Uterus (tissue), 3 donors: ENCODE measurements at regions not wholly inside any gene's neighbourhood (a gene's known extent, or its start where the extent isn't known, plus 50 kb on each side); places are given as distances from the start of the nearest gene placed in this dataset.
"Not testable (repeated sequence)": the region's sequence is repeated elsewhere in the genome, so short reads cannot be mapped to it uniquely, and the experiment has no call there.

Experiments
- DNase-seq, 2 donors: peaks; one replicate each; pipeline ENCODE4 v3.0.0-alpha.2; 2019 to 2020
- H3K27ac ChIP-seq, 2 donors: fragments of 200-600 bp; sonication (generic); 1 replicate in 1 of 2; 2 replicates in 1 of 2; pipeline ENCODE4 v1.5.1; 2016 to 2018
- H3K27me3 ChIP-seq, 2 donors: fragments of 200-600 bp; sonication (generic); one replicate each; pipeline ENCODE4 v1.5.1; 2018 to 2019; ENCODE audit warnings: control low read depth in 1 of 2
- H3K36me3 ChIP-seq, 2 donors: fragments of 200-600 bp; sonication (generic); one replicate each; pipeline ENCODE4 v1.5.1; 2019; ENCODE audit warnings: control low read depth in 1 of 2
- H3K4me1 ChIP-seq, 2 donors: fragments of 200-600 bp; sonication (generic); one replicate each; pipeline ENCODE4 v1.5.1; 2018 to 2019; ENCODE audit warnings: control low read depth in 1 of 2
- H3K4me3 ChIP-seq, 2 donors: fragments of 200-600 bp; sonication (generic); 1 replicate in 1 of 2; 2 replicates in 1 of 2; pipeline ENCODE4 v1.5.1; 2018 to 2019; ENCODE audit warnings: mild to moderate bottlenecking in 1 of 2
- H3K9me3 ChIP-seq, 2 donors: fragments of 200-600 bp; sonication (generic); one replicate each; pipeline ENCODE4 v1.5.1; 2019; ENCODE audit warnings: control low read depth in 1 of 2
- POLR2A ChIP-seq, 2 donors: fragments of 450-650 bp; IDR thresholded peaks; one replicate each; pipeline ENCODE4 v1.6.1; 2016; ENCODE audit warnings: antibody characterized with exemption in 2 of 2, mild to moderate bottlenecking in 1 of 2, moderate library complexity in 1 of 2
- intact Hi-C: fragments of 100-400 bp; cut with DNase I; formaldehyde crosslinking; loops from one replicate; pipeline ENCODE4 v1.15.1; 2023; ENCODE audit warnings: low total_unique reads
- TF ChIP-seq, protein P1 (sequence below), 4 experiments: fragments of 200-600 bp in 2 of 4; fragments of 450-650 bp in 2 of 4; sonication (generic) in 2 of 4; IDR thresholded peaks; one replicate each; pipeline ENCODE4 v1.5.1; 2016 to 2019; ENCODE audit warnings: antibody characterized with exemption in 4 of 4, mild to moderate bottlenecking in 2 of 4, moderate library complexity in 1 of 4
- donor health status: DM: yes; HTN: yes; CAD: no.

DNA sequence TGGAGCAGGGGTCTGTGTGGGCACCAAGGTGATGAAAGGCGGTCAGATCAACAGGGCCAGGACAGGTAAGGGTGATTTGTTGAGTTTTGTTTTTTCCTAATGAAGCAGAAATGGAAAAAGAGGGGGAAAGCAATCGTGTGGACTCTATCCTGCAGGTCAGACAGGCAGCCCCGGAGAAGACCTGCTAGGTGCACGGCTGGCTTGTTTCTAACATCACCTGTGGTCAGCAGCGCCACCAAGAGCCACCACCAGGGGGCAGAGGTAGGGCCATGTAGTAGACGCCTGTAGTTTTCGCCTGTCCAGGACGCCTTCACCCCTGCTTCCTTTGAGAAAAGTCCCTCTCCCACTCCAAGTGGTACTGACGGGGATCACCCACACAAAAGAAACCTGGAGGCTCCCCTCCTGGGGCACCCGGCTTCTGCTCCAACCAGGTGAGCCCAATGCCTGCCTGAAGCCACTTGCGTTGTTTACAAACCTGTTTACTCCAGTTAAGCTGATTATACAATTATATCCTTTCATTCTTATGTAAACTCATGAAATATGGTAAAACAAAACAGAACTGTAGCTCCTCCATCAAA is 54.2 kb upstream of the SEC14L1 start:
- Histone ChIP-seq H3K4me3 (no peak overlapping the region), H3K9me3 (no peaks in the 10 kb centered on the region), H3K27me3 (no peaks in the 10 kb centered on the region), H3K4me1 (peaks cover 0 to 4% of the 10 kb centered on the region in 2 donors), H3K27ac (peak overlapping the region in 1 of 2 donors; percentile 31), H3K36me3 (no peaks in the 10 kb centered on the region)
- intact Hi-C loops: no loop called here
- DNase-seq: peak; percentile 79 to 86
- no peak for TF ChIP-seq POLR2A (IDR thresholded peaks at IDR 0.05)
- TF ChIP-seq, protein P1, sequence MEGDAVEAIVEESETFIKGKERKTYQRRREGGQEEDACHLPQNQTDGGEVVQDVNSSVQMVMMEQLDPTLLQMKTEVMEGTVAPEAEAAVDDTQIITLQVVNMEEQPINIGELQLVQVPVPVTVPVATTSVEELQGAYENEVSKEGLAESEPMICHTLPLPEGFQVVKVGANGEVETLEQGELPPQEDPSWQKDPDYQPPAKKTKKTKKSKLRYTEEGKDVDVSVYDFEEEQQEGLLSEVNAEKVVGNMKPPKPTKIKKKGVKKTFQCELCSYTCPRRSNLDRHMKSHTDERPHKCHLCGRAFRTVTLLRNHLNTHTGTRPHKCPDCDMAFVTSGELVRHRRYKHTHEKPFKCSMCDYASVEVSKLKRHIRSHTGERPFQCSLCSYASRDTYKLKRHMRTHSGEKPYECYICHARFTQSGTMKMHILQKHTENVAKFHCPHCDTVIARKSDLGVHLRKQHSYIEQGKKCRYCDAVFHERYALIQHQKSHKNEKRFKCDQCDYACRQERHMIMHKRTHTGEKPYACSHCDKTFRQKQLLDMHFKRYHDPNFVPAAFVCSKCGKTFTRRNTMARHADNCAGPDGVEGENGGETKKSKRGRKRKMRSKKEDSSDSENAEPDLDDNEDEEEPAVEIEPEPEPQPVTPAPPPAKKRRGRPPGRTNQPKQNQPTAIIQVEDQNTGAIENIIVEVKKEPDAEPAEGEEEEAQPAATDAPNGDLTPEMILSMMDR (IDR thresholded peaks at IDR 0.05): peak; percentile 85 to 89 (median 88)

DNA sequence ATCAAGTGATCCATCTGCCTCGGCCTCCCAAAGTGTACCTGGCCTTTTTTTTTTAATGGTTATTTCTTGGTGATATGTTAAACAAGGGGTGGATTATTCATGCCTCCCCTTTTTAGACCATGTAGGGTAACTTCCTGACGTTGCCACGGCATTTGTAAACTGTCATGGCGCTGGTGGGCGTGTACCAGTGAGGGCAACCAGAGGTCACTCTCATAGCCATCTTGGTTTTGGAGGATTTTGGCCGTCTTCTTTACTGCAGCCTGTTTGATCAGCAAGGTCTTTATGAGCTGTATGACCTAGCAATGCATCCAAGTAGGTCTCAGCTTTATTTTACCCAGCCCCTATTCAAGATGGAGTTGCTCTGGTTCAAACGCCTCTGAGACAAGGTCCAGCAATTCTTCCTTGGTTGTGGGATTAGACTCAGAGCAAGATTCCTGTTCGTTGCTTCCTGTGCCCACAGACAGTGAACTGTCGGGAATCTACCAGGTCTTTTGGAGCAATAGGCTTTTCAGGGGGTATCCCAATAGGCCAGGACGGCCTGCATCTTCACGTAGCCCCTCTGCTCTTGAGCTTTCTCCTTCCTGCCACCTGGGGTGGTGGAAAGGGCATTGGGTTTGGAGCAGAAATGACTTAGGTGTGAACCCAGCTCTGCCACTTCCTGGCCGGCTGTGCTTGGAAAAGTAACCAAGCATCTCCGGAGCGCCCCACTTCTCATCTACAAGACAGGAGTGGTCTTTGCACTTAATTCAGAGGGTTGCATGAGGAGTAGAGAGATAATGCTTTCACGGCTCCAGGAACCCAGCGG is 52.9 kb upstream of the SEC14L1 start:
- intact Hi-C loops: loop anchor here (2.0 kb wide), 1 partner anchor 159 kb away; no protein-coding TSS in a partner anchor
- Histone ChIP-seq H3K36me3 (no peaks in the 10 kb centered on the region), H3K4me1 (peaks cover 0 to 4% of the 10 kb centered on the region in 2 donors), H3K27ac (peak overlapping the region; percentile 90 to 95), H3K4me3 (peak overlapping the region; percentile 70 to 96), H3K27me3 (no peaks in the 10 kb centered on the region), H3K9me3 (no peaks in the 10 kb centered on the region)
- TF ChIP-seq POLR2A (IDR thresholded peaks at IDR 0.05): no peak
- TF ChIP-seq, protein P1 (IDR thresholded peaks at IDR 0.05): no peak
- DNase-seq: no peak

DNA sequence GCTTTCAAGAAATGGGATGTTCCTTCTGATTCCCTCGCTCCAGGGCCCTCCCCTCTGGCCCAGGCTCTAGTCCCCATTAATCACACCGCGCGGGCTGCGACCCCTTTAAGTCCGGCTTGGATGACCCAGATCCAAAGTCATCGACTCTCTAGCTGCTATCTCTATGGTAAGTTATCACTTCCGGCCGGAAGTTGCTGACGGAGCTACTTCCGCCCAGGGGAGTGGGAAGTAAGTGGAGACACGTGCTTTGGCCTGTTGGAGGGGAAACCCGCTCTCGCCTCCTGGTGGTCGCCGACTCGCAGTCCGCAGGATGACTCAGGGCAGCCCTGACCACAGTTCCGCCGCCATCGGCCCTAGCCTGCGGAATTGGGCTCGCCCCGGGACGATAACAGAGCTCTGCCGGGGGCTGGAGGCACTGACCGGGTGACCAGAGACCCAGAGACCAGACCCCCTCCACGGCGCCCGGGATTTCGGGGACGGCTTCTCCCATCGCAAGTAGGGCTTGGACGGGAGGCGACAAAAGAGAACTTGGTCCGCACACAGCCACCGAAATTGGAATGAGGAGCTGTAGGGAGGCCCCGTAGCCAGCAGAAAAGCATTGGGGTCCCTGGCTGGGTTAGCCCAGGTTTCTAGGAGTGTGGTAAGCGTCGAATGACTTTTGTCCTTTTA is 52.2 kb upstream of the SEC14L1 start:
- peaks cover 0 to 4% of the 10 kb centered on the region in 2 donors for H3K4me1 ChIP-seq
- peak; percentile 96 for DNase-seq
- H3K9me3 ChIP-seq: no peaks in the 10 kb centered on the region
- H3K27ac ChIP-seq: peak overlapping the region; percentile 90 to 95
- H3K36me3 ChIP-seq: no peaks in the 10 kb centered on the region
- intact Hi-C loops: loop anchor here (2.0 kb wide), 1 partner anchor 158 kb away; no protein-coding TSS in a partner anchor
- peak overlapping the region; percentile 70 to 96 for H3K4me3 ChIP-seq
- peak; percentile 76 to 81 for TF ChIP-seq POLR2A (IDR thresholded peaks at IDR 0.05)
- TF ChIP-seq, protein P1 (IDR thresholded peaks at IDR 0.05): peak; percentile 89 to 93 (median 92)
- no peaks in the 10 kb centered on the region for H3K27me3 ChIP-seq

DNA sequence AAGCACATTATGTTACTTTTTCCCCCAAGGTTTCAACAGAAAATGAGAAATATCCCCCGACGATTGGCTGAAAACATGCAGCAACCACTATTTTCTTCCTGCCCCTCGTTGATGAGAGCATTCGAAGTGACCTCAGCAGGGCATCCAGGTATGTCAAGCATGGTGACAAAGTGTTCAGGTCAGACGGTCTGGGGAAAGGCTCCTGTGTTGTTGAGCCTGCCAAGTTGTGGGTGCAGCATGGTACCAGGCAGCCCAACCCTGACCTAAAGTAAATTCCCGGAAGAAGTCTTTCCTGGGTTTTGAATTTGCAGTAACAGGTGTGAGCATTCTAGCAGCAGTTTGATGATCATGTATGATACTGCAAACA is 51.7 kb upstream of the SEC14L1 start:
- H3K27ac ChIP-seq: peak overlapping the region; percentile 90 to 95
- DNase-seq: no peak
- TF ChIP-seq, protein P1 (IDR thresholded peaks at IDR 0.05): no peak
- TF ChIP-seq POLR2A (IDR thresholded peaks at IDR 0.05): no peak
- H3K9me3 ChIP-seq: no peaks in the 10 kb centered on the region
- peak overlapping the region; percentile 70 to 96 for H3K4me3 ChIP-seq
- H3K27me3 ChIP-seq: no peaks in the 10 kb centered on the region
- no peaks in the 10 kb centered on the region for H3K36me3 ChIP-seq
- peaks cover 0 to 4% of the 10 kb centered on the region in 2 donors for H3K4me1 ChIP-seq
- intact Hi-C loops: loop anchor here (2.0 kb wide), 1 partner anchor 158 kb away; no protein-coding TSS in a partner anchor

DNA sequence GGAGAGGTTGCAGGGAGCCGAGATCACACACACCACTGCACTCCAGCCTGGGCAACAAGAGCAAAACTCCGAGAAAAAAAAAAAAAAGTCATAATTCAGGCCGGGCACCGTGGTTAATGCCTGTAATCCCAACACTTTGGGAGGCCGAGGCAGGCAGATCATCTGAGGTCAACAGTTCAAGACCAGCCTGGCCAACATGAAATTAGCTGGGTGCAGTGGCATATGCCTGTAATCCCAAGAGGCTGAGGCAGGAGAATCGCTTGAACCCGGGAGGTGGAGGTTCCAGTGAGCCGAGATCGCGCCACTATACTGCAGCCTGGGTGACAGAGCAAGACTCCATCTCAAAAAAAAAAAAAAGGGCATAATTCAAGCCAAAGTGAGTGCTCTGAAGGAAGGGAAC is 50.8 kb upstream of the SEC14L1 start:
- peak overlapping the region; percentile 90 to 95 for H3K27ac ChIP-seq
- not testable (repeated sequence) for H3K9me3 ChIP-seq, H3K4me3 ChIP-seq, H3K36me3 ChIP-seq, H3K4me1 ChIP-seq, H3K27me3 ChIP-seq, DNase-seq
- intact Hi-C loops: loop anchor here (2.0 kb wide), 1 partner anchor 157 kb away; no protein-coding TSS in a partner anchor
